ENCODE measurements at regions not wholly inside any gene's neighbourhood (a gene's known extent, or its start where the extent isn't known, plus 50 kb on each side); places are given as distances from the start of the nearest gene placed in this dataset.

GRCh38 chr15:31934821-31935220, 95.5 kb upstream of the CHRNA7 start:
- intact Hi-C loops (cut with micrococcal nuclease), result no loop called here
- POLR2A ChIA-PET, result no interaction called here

GRCh38 chr15:31953478-31953877, 76.8 kb upstream of the CHRNA7 start:
- no peaks in the 10 kb centered on the region for H3K4me1 Mint-ChIP-seq (ENCODE audit: low read depth)
- ChIA-PET POLR2A (no interaction called here), CTCF (interaction anchor here (1.9 kb wide), 1 partner anchor 21 kb away, joined by 7 read pairs; no protein-coding TSS in a partner anchor)
- no peak for TF ChIP-seq CTCF (IDR thresholded peaks at IDR 0.05)
- ATAC-seq, result no peak
- H3K4me3 Mint-ChIP-seq, result no peak overlapping the region
- H3K27me3 Mint-ChIP-seq, result peaks cover 12% of the 10 kb centered on the region
- peaks cover 8% of the 10 kb centered on the region for H3K9me3 Mint-ChIP-seq
- H3K27ac Mint-ChIP-seq, result no peak overlapping the region
- H3K36me3 Mint-ChIP-seq (ENCODE audit: low read depth), result no peaks in the 10 kb centered on the region
- intact Hi-C loops (cut with micrococcal nuclease), result no loop called here
- DNase-seq, result no peak

More at GRCh38 chr15:31934821-31935220, 95.5 kb upstream of the CHRNA7 start:
- no peak overlapping the region for H3K27ac Mint-ChIP-seq
- no peaks in the 10 kb centered on the region for H3K36me3 Mint-ChIP-seq (ENCODE audit: low read depth)
- TF ChIP-seq CTCF (IDR thresholded peaks at IDR 0.05), result no peak
- no peak overlapping the region for H3K4me3 Mint-ChIP-seq
- peaks cover 21% of the 10 kb centered on the region for H3K27me3 Mint-ChIP-seq
- no peak for DNase-seq
- CTCF ChIA-PET, result no interaction called here
- ATAC-seq, result no peak
- peaks cover 10% of the 10 kb centered on the region for H3K4me1 Mint-ChIP-seq (ENCODE audit: low read depth)
- H3K9me3 Mint-ChIP-seq, result no peaks in the 10 kb centered on the region

- Mint-ChIP-seq H3K4me3 (no peak overlapping the region), H3K9me3 (peaks cover 8% of the 10 kb centered on the region), H3K4me1 (ENCODE audit: low read depth) (no peaks in the 10 kb centered on the region), H3K27me3 (peaks cover 12% of the 10 kb centered on the region), H3K27ac (no peak overlapping the region), H3K36me3 (ENCODE audit: low read depth) (no peaks in the 10 kb centered on the region)
- ATAC-seq, result no peak
- ChIA-PET CTCF (interaction anchor here (1.9 to 2.8 kb wide), 2 partner anchors 20 to 23 kb away, joined by 7 to 9 read pairs; no protein-coding TSS in a partner anchor), POLR2A (no interaction called here)
- TF ChIP-seq CTCF (IDR thresholded peaks at IDR 0.05), result no peak
- intact Hi-C loops (cut with micrococcal nuclease), result no loop called here
- no peak for DNase-seq
Measured at GRCh38 chr15:31954374-31955172, 75.7 kb upstream of the CHRNA7 start.

GRCh38 chr15:31955734-31956133, 74.6 kb upstream of the CHRNA7 start:
- Mint-ChIP-seq H3K36me3 (ENCODE audit: low read depth) (no peaks in the 10 kb centered on the region), H3K4me1 (ENCODE audit: low read depth) (no peaks in the 10 kb centered on the region), H3K27ac (no peak overlapping the region), H3K4me3 (no peak overlapping the region), H3K27me3 (peaks cover 12% of the 10 kb centered on the region), H3K9me3 (peaks cover 8% of the 10 kb centered on the region)
- ChIA-PET CTCF (interaction anchor here (0.7 to 2.8 kb wide), 2 partner anchors 19 to 22 kb away, joined by 3 to 9 read pairs; no protein-coding TSS in a partner anchor), POLR2A (no interaction called here)
- ATAC-seq, result no peak
- intact Hi-C loops (cut with micrococcal nuclease), result no loop called here
- no peak for DNase-seq
- no peak for TF ChIP-seq CTCF (IDR thresholded peaks at IDR 0.05)

GRCh38 chr15:31957581-31957980, 72.7 kb upstream of the CHRNA7 start:
- TF ChIP-seq CTCF (IDR thresholded peaks at IDR 0.05), result no peak
- peaks cover 11% of the 10 kb centered on the region for H3K9me3 Mint-ChIP-seq
- intact Hi-C loops (cut with micrococcal nuclease), result no loop called here
- no peaks in the 10 kb centered on the region for H3K4me1 Mint-ChIP-seq (ENCODE audit: low read depth)
- no peak overlapping the region for H3K4me3 Mint-ChIP-seq
- ChIA-PET POLR2A (no interaction called here), CTCF (no interaction called here)
- peaks cover 12% of the 10 kb centered on the region for H3K27me3 Mint-ChIP-seq
- no peak overlapping the region for H3K27ac Mint-ChIP-seq
- DNase-seq (no peak), ATAC-seq (no peak)
- no peaks in the 10 kb centered on the region for H3K36me3 Mint-ChIP-seq (ENCODE audit: low read depth)

All from activated CD8-positive, alpha-beta T cell treated with anti-CD3 and anti-CD28 coated beads for 36 hours (primary cell).